Fibroblast of lung (primary cell): ENCODE measurements at regions not wholly inside any gene's neighbourhood (a gene's known extent, or its start where the extent isn't known, plus 50 kb on each side); places are given as distances from the start of the nearest gene placed in this dataset.

Experiments
- DNase-seq, 2 donors: peaks; one replicate each; pipeline versions ENCODE4 v3.0.0 to v3.0.0-alpha.2; 2010; ENCODE audit warnings: low read depth in 2 of 2
- H2AFZ ChIP-seq: 2 replicates; pipeline ENCODE4 v1.5.1; 2012; ENCODE audit warnings: low read length, control low read depth, inconsistent platforms
- H3K27ac ChIP-seq: 2 replicates; pipeline ENCODE4 v1.5.1; 2011; ENCODE audit warnings: low read length, control low read depth; ENCODE audit not compliant: insufficient read depth
- H3K27me3 ChIP-seq: 2 replicates; pipeline ENCODE4 v1.5.1; 2011; ENCODE audit warnings: mild to moderate bottlenecking, low read length; ENCODE audit not compliant: control insufficient read depth, insufficient read depth
- H3K36me3 ChIP-seq: 2 replicates; pipeline ENCODE4 v1.5.1; 2011; ENCODE audit warnings: low read length; ENCODE audit not compliant: control insufficient read depth, insufficient read depth
- H3K4me1 ChIP-seq: 2 replicates; pipeline ENCODE4 v1.5.1; 2011; ENCODE audit warnings: low read length; ENCODE audit not compliant: control insufficient read depth, insufficient read depth; ENCODE audit errors: extremely low read depth
- H3K4me2 ChIP-seq: 2 replicates; pipeline ENCODE4 v1.5.1; 2011; ENCODE audit warnings: low read length, control low read depth; ENCODE audit not compliant: insufficient read depth; ENCODE audit errors: extremely low read depth
- H3K4me3 ChIP-seq, 4 experiments: fragments of 200-600 bp in 1 of 4; sonication (generic) in 1 of 4; replicated peaks in 1 of 4; 2 replicates each; pipeline ENCODE4 v1.5.1; 2011 to 2016; ENCODE audit warnings: low read length in 4 of 4, low read depth in 3 of 4, mild to moderate bottlenecking in 3 of 4, control low read depth in 2 of 4, inconsistent platforms in 1 of 4, mixed read lengths in 1 of 4; ENCODE audit not compliant: insufficient read depth in 1 of 4; ENCODE audit errors: control extremely low read depth in 1 of 4
- H3K79me2 ChIP-seq: 2 replicates; pipeline ENCODE4 v1.5.1; 2012; ENCODE audit warnings: mild to moderate bottlenecking, low read length, inconsistent platforms; ENCODE audit not compliant: control insufficient read depth, insufficient read depth
- H3K9ac ChIP-seq: 2 replicates; pipeline ENCODE4 v1.5.1; 2011; ENCODE audit warnings: mild to moderate bottlenecking, low read length, control low read depth; ENCODE audit not compliant: insufficient read depth
- H3K9me3 ChIP-seq: 2 replicates; pipeline ENCODE4 v1.5.1; 2012; ENCODE audit warnings: low read depth, low read length; ENCODE audit not compliant: control insufficient read depth, insufficient read depth
- H4K20me1 ChIP-seq: 2 replicates; pipeline ENCODE4 v1.5.1; 2011; ENCODE audit warnings: low read length; ENCODE audit not compliant: control insufficient read depth, insufficient read depth; ENCODE audit errors: extremely low read depth
- CTCF ChIP-seq, 2 donors: IDR thresholded peaks in 1 of 2; conservative IDR thresholded peaks in 1 of 2; 1 replicate in 1 of 2; 2 replicates in 1 of 2; pipeline ENCODE4 v1.5.1; 2011 to 2012; ENCODE audit warnings: low read length in 2 of 2, control low read depth in 1 of 2, inconsistent platforms in 1 of 2, low read depth in 1 of 2, mild to moderate bottlenecking in 1 of 2
- EZH2 ChIP-seq: IDR thresholded peaks from 2 replicates; pipeline ENCODE4 v1.5.1; 2012; ENCODE audit warnings: low read length, control low read depth, mild to moderate bottlenecking; ENCODE audit errors: missing control alignments

GRCh38 chr15:81728726-81729125 is 317.1 kb downstream of the MEX3B start:
- Histone ChIP-seq H3K4me1 (no peaks in the 10 kb centered on the region), H3K27ac (no peak overlapping the region), H3K4me3 (no peak overlapping the region), H4K20me1 (no peaks in the 10 kb centered on the region), H3K4me2 (no peak overlapping the region), H3K9ac (no peak overlapping the region), H2AFZ (no peak overlapping the region), H3K79me2 (no peaks in the 10 kb centered on the region), H3K36me3 (no peaks in the 10 kb centered on the region), H3K27me3 (no peaks in the 10 kb centered on the region), H3K9me3 (no peaks in the 10 kb centered on the region)
- no peak for DNase-seq
- TF ChIP-seq CTCF (conservative IDR thresholded peaks at IDR 0.05 in 1 of 2, IDR thresholded peaks at IDR 0.05 in 1 of 2; ENCODE audit: low read depth in 1 of 2, low read length in 2 of 2) = no peak
- no peak for TF ChIP-seq EZH2

GRCh38 chr15:81725590-81725989 is 320.2 kb downstream of the MEX3B start:
- H4K20me1 ChIP-seq = no peaks in the 10 kb centered on the region
- no peak for DNase-seq
- no peak overlapping the region for H3K4me3 ChIP-seq
- no peak overlapping the region for H3K27ac ChIP-seq
- no peak overlapping the region for H3K4me2 ChIP-seq
- no peaks in the 10 kb centered on the region for H3K4me1 ChIP-seq
- H3K9ac ChIP-seq = no peak overlapping the region
- no peaks in the 10 kb centered on the region for H3K36me3 ChIP-seq
- TF ChIP-seq CTCF (conservative IDR thresholded peaks at IDR 0.05 in 1 of 2, IDR thresholded peaks at IDR 0.05 in 1 of 2; ENCODE audit: low read depth in 1 of 2, low read length in 2 of 2) (no peak), EZH2 (no peak)
- H3K27me3 ChIP-seq = no peaks in the 10 kb centered on the region
- H3K9me3 ChIP-seq = no peaks in the 10 kb centered on the region
- H3K79me2 ChIP-seq = no peaks in the 10 kb centered on the region
- no peak overlapping the region for H2AFZ ChIP-seq

GRCh38 chr15:81724536-81724935 is 321.3 kb downstream of the MEX3B start:
- H3K36me3 ChIP-seq = no peaks in the 10 kb centered on the region
- no peak overlapping the region for H3K4me2 ChIP-seq
- H3K9ac ChIP-seq = no peak overlapping the region
- no peak overlapping the region for H3K27ac ChIP-seq
- no peaks in the 10 kb centered on the region for H3K4me1 ChIP-seq
- TF ChIP-seq CTCF (conservative IDR thresholded peaks at IDR 0.05 in 1 of 2, IDR thresholded peaks at IDR 0.05 in 1 of 2; ENCODE audit: low read depth in 1 of 2, low read length in 2 of 2) (no peak), EZH2 (no peak)
- H4K20me1 ChIP-seq = no peaks in the 10 kb centered on the region
- DNase-seq = no peak
- no peak overlapping the region for H2AFZ ChIP-seq
- no peaks in the 10 kb centered on the region for H3K27me3 ChIP-seq
- H3K9me3 ChIP-seq = no peaks in the 10 kb centered on the region
- H3K79me2 ChIP-seq = no peaks in the 10 kb centered on the region
- no peak overlapping the region for H3K4me3 ChIP-seq
